GM12875 (cell line): ENCODE measurements at regions not wholly inside any gene's neighbourhood (a gene's known extent, or its start where the extent isn't known, plus 50 kb on each side); places are given as distances from the start of the nearest gene placed in this dataset.

Source experiments
- H3K4me3 ChIP-seq: one replicate; pipeline ENCODE4 v1.5.1; 2011; ENCODE audit warnings: low read depth, low read length, control low read depth
- TF ChIP-seq, protein P1 (sequence below): IDR thresholded peaks from 2 replicates; pipeline ENCODE4 v1.5.1; 2011; ENCODE audit warnings: low read depth, mild to moderate bottlenecking, control low read depth, inconsistent platforms, low read length, moderate library complexity, borderline replicate concordance; ENCODE audit not compliant: insufficient read depth

DNA sequence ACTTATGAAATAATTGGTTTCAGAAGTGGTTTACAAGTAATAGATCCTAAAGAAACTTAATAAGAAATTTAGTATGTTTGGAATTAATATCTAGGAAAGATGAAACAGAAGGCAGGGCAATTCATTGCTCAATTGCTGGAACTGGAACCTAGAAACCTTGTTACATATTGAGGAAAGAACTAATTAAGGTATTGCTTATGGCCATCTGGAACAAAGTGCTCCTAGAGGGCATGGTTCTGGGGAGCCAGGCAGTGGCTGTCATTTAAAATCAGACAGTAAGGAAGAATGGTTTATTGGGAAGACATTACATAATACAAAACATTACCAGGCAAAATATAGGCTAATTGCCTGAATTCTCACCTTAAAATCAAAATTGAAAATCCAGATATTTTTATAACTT, 224.1 kb downstream of the SLITRK6 start:
- TF ChIP-seq, protein P1, sequence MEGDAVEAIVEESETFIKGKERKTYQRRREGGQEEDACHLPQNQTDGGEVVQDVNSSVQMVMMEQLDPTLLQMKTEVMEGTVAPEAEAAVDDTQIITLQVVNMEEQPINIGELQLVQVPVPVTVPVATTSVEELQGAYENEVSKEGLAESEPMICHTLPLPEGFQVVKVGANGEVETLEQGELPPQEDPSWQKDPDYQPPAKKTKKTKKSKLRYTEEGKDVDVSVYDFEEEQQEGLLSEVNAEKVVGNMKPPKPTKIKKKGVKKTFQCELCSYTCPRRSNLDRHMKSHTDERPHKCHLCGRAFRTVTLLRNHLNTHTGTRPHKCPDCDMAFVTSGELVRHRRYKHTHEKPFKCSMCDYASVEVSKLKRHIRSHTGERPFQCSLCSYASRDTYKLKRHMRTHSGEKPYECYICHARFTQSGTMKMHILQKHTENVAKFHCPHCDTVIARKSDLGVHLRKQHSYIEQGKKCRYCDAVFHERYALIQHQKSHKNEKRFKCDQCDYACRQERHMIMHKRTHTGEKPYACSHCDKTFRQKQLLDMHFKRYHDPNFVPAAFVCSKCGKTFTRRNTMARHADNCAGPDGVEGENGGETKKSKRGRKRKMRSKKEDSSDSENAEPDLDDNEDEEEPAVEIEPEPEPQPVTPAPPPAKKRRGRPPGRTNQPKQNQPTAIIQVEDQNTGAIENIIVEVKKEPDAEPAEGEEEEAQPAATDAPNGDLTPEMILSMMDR = no peak
- no peak overlapping the region for H3K4me3 ChIP-seq

DNA sequence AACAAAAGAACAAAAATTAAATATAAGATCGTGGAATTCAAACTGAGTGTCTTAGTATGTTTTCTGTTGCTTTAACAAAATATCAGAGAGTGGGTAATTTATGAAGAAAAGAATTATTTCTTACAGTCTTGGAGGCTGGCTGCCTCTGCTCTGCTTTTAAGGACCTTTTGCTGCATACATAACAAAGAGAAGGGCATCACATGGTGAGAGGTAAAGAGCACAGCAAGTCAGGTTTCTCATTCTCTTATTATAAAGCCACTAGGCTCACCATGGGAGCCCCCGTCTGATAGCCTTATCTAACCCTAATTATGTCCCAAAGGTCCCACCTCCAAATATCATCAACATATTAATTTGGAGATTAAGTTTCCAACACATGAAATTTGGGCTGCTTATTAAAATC, 231.3 kb downstream of the SLITRK6 start:
- no peak overlapping the region for H3K4me3 ChIP-seq
- TF ChIP-seq, protein P1 = no peak

DNA sequence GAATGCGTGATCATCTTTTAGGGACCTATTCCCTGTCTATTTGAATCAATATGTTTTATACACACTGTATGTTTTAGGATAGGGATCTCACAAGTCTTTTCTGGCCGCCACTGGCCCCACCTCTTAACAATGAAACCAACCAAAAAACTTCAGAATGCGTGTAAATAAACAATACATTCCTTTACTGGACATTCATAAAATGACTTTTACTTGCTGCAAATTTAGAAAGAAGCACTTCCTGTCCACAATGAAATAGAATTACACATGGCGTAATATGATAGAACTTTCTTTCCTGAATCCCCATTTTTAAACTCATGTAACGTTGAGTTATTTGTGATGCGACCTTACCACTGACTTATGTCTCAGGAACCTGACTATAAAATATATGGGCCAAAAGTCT, 233.6 kb downstream of the SLITRK6 start:
- TF ChIP-seq, protein P1 = no peak
- H3K4me3 ChIP-seq = no peak overlapping the region

DNA sequence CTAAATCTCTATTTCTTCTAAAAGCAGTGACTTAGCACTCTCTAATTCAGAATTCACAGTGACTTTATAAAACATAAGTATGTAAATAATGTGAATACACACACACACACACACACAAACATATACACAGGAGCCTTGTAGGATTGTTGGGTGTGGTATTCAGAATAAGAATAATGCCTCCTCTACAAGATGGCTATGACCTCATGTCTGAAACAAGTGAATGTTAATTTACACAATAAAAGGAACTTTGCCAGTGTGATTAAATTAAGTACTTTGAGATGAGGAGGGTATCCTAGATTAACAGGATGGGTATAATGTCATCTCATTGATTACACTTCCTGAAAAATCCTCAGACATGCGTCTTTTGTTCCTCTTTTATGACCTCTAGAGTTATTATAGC, 234.6 kb downstream of the SLITRK6 start:
- no peak overlapping the region for H3K4me3 ChIP-seq
- TF ChIP-seq, protein P1 = no peak

DNA sequence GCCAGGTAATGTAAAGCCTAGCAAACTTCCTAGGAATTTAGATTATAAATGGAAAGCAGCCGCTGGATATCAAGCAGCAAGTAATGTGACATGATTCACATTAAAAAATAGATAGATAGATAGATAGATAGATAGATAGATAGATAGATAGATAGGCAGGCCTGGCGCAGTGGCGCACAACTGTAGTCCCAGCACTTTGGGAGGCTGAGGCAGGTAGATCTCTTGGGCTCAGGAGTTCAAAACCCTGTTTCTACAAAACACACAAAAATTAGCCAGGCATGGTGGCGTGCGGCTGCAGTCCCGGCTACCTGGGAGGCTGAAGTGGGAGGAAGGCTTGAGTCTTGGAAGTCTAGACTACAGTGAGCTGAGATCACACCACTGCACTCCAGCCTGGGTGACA, 236.9 kb downstream of the SLITRK6 start:
- TF ChIP-seq, protein P1 = no peak
- no peak overlapping the region for H3K4me3 ChIP-seq

DNA sequence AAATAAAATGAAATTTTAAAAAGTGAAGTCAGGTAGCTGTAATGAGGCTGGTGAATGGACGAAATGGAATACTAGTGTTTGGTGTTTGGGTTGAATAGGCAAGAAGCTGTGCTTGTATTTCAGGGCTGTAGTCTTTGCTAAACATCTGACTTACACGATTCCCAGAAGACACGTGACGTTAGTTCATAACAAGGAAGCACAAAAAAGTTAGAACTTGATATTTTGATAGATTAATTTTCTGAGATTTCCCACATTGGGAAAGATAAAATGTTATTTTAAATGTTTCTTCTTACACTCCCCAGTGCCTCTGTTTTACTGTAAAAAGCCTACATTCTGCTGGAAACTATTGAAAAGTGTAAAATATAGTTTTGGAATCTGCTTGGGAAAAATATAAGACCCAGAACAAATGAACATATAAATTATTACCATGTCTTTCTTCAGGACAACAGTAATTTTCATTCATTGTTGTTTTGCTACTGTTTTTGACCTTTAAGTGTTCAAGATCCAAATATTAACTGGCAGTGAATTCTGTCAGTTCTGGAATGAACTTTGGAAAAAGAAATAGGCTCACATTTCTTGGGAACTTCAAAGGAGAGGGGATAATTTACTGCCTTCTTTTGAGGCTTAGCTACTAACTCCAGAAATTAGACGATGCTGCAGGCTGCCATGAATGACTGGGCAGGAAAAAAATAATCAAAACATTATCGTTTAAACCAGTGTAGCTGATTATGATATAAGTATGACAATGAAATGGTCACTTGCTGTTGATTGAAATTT, 241.3 kb downstream of the SLITRK6 start:
- TF ChIP-seq, protein P1 = no peak
- H3K4me3 ChIP-seq = no peak overlapping the region

DNA sequence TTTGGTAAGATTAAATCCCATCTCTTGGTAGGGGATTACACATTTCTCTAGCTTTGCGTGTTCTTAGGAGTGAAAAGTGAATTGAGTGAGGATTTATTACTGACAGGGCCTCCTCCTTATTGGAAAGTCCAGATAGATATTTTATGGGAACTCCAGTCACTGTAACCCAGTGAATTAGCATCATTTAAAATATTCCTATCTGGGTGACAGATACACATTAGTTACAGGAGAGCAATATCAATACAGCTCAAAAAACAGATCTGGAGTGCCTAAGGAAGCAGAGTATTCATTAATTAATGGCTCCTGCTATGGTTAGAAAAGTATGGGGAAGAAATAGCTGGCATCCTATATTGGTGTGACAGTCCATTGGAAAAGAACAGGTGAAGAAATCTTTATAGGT, 248.2 kb downstream of the SLITRK6 start:
- H3K4me3 ChIP-seq = no peak overlapping the region
- TF ChIP-seq, protein P1 = no peak
